ENCODE measurements at regions not wholly inside any gene's neighbourhood (a gene's known extent, or its start where the extent isn't known, plus 50 kb on each side); places are given as distances from the start of the nearest gene placed in this dataset.
A peak's percentile ranks its signal among the peaks of the same experiment; 100 is the strongest.

DNA sequence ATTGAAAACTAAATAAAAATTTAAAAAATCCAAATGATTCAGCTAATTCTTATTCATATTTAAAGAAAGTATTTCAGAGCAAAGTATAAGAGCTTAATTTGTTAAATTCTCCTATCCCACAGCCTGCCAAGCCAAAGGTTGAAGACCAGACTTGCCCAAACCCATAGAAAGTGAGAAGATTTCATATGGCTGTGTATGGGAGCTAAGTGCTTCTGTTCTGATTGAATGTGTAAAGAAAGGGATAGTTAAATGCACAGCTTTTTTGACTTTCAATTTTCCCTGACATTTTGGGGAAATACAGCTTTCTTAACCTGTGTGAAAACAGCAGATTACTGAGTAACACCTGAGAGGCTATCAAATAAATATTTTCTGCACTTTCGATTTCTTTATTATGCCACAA is 125.0 kb upstream of the MTAP start:
- DNase-seq (ENCODE audit: low read depth): no peak
- Histone ChIP-seq H3K27me3 (ENCODE audit: control insufficient read depth, insufficient read depth, low read length) (no peaks in the 10 kb centered on the region), H3K36me3 (ENCODE audit: control insufficient read depth, insufficient read depth, low read length) (no peaks in the 10 kb centered on the region), H3K4me3 (ENCODE audit: low read depth, low read length) (no peak overlapping the region)
- TF ChIP-seq CTCF (IDR thresholded peaks at IDR 0.05; ENCODE audit: insufficient read depth, low read length, poor library complexity, severe bottlenecking): no peak

- H3K4me3 ChIP-seq (ENCODE audit: low read depth, low read length): no peak overlapping the region
- no peaks in the 10 kb centered on the region for H3K27me3 ChIP-seq (ENCODE audit: control insufficient read depth, insufficient read depth, low read length)
- no peak for TF ChIP-seq CTCF (IDR thresholded peaks at IDR 0.05; ENCODE audit: insufficient read depth, low read length, poor library complexity, severe bottlenecking)
- no peaks in the 10 kb centered on the region for H3K36me3 ChIP-seq (ENCODE audit: control insufficient read depth, insufficient read depth, low read length)
- DNase-seq (ENCODE audit: low read depth): no peak
Observed at GRCh38 chr9:21677834-21678233, 124.6 kb upstream of the MTAP start.

DNA sequence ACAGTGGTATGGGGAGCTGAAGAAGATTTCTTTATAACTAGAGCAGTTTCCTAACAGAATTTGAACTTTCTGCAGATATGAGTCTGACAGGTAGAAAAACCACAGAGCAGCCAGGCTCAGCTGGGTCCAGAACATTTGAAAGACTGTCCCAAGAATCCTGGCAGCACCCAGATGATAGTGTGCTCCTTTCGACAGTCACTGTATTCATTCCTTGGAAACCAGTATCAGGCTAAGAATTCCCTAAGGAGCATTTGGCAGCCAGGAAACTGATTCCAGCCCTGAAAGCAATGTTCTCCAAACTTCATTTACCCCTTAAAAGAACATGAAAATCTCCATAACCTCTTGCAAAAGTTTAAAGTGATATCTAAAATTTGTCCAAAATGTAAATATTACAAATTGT is 123.0 kb upstream of the MTAP start:
- H3K36me3 ChIP-seq (ENCODE audit: control insufficient read depth, insufficient read depth, low read length): no peaks in the 10 kb centered on the region
- no peak for TF ChIP-seq CTCF (IDR thresholded peaks at IDR 0.05; ENCODE audit: insufficient read depth, low read length, poor library complexity, severe bottlenecking)
- H3K27me3 ChIP-seq (ENCODE audit: control insufficient read depth, insufficient read depth, low read length): no peaks in the 10 kb centered on the region
- no peak overlapping the region for H3K4me3 ChIP-seq (ENCODE audit: low read depth, low read length)
- no peak for DNase-seq (ENCODE audit: low read depth)

DNA sequence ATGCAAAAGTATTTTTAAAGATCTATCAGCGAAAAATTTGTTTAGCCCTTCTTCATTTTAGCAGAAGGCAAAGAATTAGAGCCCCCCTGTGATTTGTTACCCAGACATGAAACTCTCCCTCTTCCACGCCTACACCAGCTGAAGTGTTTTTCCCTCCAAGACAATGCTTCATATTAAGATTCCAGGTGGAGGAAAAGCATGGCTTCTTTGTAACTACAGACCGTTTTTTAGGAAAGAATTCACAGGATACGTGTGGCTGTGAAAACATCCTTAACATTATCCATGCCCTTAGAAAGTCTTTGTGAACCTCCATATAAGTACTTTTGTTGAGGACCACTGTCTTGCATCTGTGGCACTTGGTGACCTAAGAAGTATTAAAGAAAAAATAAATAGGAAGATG is 121.8 kb upstream of the MTAP start:
- DNase-seq (ENCODE audit: low read depth): no peak
- Histone ChIP-seq H3K4me3 (ENCODE audit: low read depth, low read length) (no peak overlapping the region), H3K36me3 (ENCODE audit: control insufficient read depth, insufficient read depth, low read length) (no peaks in the 10 kb centered on the region), H3K27me3 (ENCODE audit: control insufficient read depth, insufficient read depth, low read length) (no peaks in the 10 kb centered on the region)
- TF ChIP-seq CTCF (IDR thresholded peaks at IDR 0.05; ENCODE audit: insufficient read depth, low read length, poor library complexity, severe bottlenecking): no peak

- TF ChIP-seq CTCF (IDR thresholded peaks at IDR 0.05; ENCODE audit: insufficient read depth, low read length, poor library complexity, severe bottlenecking): no peak
- Histone ChIP-seq H3K36me3 (ENCODE audit: control insufficient read depth, insufficient read depth, low read length) (no peaks in the 10 kb centered on the region), H3K4me3 (ENCODE audit: low read depth, low read length) (no peak overlapping the region), H3K27me3 (ENCODE audit: control insufficient read depth, insufficient read depth, low read length) (no peaks in the 10 kb centered on the region)
- peak; percentile 70 for DNase-seq (ENCODE audit: low read depth)
Observed at GRCh38 chr9:21681641-21682040, 120.8 kb upstream of the MTAP start.

DNA sequence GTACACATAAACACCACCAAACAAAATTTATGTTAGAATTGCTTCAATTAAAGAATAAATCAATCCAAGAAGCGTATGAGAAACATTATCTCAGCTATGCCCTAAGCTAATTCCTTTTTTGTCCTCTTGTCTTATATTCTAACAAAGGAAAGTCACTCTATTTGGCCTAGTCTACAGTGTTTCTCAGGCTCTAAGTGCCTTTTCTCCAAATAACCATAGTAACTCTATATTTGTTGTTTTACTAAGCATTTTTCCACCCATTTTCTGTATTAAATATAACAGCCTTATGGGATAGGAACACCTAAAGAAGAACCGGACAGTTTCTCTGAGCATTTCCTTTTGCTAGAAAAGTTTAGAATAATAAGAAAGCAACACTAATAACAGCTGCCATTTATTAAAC is 120.1 kb upstream of the MTAP start:
- Histone ChIP-seq H3K4me3 (ENCODE audit: low read depth, low read length) (no peak overlapping the region), H3K27me3 (ENCODE audit: control insufficient read depth, insufficient read depth, low read length) (no peaks in the 10 kb centered on the region), H3K36me3 (ENCODE audit: control insufficient read depth, insufficient read depth, low read length) (no peaks in the 10 kb centered on the region)
- TF ChIP-seq CTCF (IDR thresholded peaks at IDR 0.05; ENCODE audit: insufficient read depth, low read length, poor library complexity, severe bottlenecking): no peak
- DNase-seq (ENCODE audit: low read depth): no peak
